ENCODE measurements at regions not wholly inside any gene's neighbourhood (a gene's known extent, or its start where the extent isn't known, plus 50 kb on each side); places are given as distances from the start of the nearest gene placed in this dataset.
"Not testable (repeated sequence)": the region's sequence is repeated elsewhere in the genome, so short reads cannot be mapped to it uniquely, and the experiment has no call there.

- peak; percentile 62 for DNase-seq
These were observed 254.4 kb upstream of the CCDC196 start for GRCh38 chr14:66231820-66232219.

DNA sequence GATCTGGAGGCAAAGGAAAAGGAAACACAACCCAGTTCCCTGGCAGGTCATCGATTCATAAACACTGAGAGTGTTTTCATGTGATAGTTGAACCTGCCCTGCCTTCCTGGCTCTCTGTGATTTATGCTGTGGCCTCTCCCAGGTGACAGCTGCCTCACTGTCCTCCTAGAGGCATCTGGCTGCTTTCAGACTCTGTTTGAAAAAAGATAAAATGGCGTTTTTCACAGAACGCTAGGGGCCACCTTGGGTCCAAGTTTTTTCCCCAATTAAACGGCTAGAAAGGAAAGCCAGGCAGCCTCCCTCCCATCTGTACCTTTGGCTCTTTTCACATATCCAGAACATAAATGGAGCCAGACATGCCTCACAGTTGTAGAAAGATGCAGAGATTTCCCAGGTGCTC lies 252.6 kb upstream of the CCDC196 start:
- DNase-seq = peak; percentile 82

DNA sequence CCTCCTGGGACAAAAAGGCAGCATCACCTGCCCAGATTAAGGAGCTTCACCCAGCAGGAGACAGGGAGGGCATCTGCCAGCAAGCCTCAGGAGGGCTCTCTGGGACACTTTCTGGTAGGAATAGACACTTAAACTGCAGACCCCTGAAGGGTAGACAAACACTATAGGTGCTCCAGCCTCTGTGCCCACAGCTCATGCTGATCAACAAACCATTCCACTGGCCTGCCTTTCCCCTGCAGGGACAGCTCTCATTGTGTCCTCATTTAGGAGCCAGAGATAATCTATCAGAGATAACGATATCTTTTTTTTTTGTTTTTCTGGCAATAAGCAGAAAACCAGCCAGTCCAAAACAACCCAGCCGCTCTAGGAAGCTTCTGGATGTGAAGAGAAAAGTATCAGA lies 251.8 kb upstream of the CCDC196 start:
- DNase-seq = peak; percentile 95

DNA sequence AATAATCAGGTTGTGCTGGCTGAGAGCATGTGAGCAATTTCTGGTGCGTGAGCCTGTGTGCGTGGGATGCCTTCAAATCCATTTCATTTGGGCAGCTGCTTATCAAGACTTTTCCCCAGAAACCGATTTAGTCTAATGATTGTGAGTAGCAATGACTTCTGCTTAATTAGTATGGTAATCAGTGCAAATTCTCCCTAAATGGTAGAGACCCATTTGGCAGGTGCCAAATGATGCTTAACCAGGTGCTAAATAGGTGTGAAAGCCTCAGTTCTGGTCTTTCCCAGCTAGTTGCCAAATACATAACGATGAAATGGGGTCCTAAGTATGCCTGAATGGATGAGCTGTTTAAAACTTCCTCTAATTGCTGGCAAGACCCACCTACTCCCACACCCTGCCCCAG lies 248.4 kb upstream of the CCDC196 start:
- no peak for DNase-seq

DNA sequence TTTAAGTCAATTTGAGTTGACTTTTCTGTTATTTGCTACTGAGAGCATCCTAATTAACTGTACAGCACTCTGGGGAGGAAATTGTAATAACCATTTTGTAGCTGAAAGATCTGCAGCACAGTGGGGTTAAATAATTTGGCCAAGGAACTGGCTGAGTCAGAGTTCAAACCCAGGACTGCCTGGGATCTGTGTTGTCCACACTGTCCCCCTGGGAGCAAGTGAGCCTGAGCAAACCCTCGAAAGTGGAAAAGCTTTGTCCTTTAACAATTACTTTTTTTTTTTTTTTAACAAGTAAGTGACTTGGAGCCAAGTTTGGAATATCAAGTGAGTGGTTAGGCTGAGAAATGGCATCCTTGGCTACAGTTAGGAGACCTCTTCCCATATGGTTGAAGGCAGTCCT lies 247.2 kb upstream of the CCDC196 start:
- DNase-seq = no peak

DNA sequence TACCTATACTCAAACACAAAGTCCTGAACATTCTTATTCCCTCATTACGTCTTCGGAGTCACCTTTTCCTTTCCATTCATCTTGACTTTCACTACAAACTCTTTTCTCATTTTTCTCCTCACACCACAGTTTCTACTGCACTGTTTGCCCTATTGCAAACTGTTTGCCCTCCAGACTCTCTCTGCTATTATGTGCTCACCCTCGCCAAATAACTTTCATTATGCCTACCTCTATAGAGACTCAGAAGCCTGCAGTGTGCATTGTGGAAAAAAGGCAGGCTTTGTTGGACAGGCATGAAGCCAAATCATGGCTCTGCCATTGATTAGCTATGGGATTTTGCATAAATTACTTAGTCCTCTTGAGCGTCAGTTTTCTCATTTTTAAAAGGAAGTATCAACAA lies 246.6 kb upstream of the CCDC196 start:
- DNase-seq = no peak

GRCh38 chr14:66240105-66240504 lies 246.1 kb upstream of the CCDC196 start:
- no peak for DNase-seq

- DNase-seq = peak; percentile 26
These were observed 244.2 kb upstream of the CCDC196 start for GRCh38 chr14:66242001-66242400.

DNA sequence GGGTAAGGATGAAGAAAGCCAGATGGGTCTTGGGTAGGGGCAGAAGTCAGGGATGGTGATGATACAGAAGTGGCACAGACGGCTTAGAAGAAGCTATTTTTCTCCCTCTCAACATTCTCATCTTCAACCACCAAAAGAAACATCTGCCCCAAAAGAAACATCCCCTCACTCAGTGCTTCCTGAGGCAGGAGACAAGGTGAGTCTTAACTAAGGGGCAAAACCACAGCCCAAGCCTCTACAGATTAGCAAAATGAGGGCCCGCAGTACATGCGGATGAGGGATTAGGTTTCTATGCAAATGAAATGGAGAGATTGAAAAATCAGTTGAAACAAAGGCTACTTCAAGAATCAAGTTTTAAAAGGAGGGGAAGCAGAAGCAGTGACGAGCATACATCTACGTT lies 241.3 kb upstream of the CCDC196 start:
- no peak for DNase-seq

DNA sequence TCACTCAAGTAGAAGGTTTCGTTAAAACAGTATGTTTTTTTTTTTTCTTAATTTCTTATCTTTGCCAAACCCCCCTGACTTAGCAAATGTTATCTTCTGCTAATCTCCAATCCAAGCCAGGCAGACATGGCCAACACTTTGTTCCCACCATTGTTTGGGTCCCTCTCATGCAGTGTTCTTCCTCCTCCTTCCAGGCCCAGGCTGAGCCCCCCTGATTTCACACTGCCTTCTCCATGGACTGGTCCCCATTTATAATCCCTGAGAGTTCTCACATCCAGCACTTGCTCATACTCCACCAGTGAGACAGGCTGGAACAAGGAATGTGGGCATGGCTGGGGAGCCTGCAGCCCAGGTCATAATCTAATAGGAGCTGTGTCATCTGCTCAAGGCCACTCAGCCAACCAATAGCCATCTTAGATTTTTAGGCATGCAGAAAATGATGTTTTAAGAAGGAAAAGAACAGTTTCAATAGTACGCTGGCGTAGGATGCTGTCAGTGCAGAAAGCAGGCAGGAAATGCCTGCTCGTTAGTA lies 238.4 kb upstream of the CCDC196 start:
- no peak for DNase-seq

GRCh38 chr14:66248256-66248655 lies 237.9 kb upstream of the CCDC196 start:
- no peak for DNase-seq

GRCh38 chr14:66249544-66249943 lies 236.6 kb upstream of the CCDC196 start:
- no peak for DNase-seq

DNA sequence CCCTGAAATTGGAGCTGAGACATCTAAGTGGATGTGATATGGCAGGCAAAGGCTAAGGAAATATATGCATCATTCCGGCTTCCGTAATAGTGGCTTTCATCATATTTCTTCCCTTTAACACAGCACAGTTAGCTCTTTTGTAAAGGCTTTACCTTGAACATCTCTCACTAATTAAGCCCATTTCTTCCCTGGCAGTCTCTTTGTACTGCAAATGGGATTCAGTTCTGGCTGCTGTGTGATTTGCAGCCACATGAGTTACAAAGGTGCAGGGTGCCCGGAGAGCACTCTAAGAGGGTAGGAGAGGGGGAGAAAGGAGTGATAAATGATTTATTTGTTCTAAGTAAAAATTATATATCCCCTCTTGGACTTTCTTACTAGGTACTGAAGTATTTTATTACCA lies 232.1 kb upstream of the CCDC196 start:
- DNase-seq = no peak

DNA sequence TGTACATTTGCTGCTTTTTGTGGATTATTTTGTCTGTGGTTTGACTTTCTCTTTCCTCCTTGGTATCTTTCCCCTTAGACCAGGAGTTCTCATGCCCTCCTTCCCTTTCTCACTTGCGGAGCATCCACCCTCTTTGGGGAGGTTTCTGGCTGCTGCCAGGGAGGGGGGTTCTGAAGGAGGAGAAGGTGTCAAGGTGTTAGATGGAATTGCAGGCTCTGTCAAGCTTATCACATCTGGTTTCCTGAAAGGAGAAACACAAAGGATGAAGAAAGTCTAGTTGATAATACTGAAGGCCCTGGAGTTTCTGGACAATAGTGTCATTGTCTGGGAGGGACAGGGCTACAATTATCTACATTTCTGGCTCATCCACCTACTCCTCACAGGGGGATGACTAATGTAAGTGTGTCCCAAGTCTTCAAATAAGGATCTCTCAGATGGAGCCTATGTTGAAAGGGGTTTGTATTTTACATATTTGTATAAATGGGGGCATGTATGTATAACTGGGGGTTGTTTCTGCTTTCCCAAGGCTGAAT lies 217.3 kb upstream of the CCDC196 start:
- DNase-seq = no peak

GRCh38 chr14:66272221-66272620 lies 213.9 kb upstream of the CCDC196 start:
- DNase-seq = no peak

DNA sequence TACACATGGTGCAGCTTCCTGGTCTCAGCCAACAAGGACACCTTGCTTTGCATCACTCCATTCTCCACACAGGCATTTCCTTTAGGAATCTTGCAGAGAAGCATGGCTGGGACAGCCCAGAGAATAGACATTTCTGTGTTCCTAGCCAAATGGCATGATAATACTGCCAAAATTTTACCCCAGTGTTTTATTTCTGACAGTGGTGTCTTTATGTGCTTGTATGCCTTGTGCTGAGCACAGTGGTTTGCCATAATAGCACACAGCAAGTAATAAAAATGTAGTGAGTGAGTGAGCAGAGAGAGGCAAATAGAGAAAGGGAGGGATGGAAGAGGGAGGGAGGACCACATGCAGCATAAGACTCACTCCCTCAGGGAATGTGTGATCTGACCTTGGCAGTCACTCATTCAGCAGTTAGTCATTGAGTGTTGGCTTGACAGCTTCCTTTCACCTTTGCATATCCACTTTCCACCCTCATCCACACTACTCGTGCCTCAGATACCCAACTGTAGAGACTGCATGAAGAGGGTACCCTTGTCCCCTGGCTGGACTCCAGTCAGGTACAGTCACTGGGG lies 212.8 kb upstream of the CCDC196 start:
- no peak for DNase-seq

- DNase-seq = not testable (repeated sequence)
These were observed 207.8 kb upstream of the CCDC196 start for GRCh38 chr14:66278418-66278817.

DNA sequence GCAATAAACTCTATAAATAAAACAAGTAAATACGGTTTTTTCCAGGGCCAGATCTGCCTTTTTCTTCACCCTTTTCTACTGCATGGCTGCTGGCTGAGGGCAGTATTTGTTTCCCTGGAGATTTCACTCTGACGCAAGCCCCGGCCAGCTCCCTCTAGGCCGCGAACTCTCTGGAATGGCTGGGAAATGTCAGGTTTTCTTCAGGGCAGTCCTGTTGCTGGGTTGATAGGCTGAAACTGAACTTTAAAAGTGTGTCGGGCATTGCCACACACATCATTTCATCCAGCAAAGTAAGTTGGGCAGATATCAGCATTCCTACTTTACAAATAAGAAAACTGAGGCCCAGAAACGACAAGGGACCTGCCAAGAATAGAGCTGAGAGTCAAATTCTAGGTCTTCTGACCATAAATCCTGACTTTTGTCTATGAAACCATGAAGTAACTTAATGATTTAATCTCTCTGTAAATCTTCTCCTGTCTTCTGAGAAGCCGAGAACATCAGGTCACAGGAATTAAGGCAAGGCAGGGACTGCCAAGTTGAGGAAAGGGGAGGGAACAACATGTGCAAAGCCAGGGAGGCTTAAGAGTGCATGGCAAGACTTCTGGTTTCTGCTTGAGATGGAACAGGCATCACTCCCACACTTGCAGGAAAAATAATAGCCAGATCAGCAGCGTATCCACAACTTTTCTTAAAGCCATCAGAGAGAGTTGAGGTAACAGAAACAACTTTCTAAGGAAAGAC lies 205.0 kb upstream of the CCDC196 start:
- DNase-seq = no peak

GRCh38 chr14:66284346-66284745 lies 201.8 kb upstream of the CCDC196 start:
- no peak for DNase-seq

GRCh38 chr14:66288511-66288910 lies 197.7 kb upstream of the CCDC196 start:
- DNase-seq = no peak

DNA sequence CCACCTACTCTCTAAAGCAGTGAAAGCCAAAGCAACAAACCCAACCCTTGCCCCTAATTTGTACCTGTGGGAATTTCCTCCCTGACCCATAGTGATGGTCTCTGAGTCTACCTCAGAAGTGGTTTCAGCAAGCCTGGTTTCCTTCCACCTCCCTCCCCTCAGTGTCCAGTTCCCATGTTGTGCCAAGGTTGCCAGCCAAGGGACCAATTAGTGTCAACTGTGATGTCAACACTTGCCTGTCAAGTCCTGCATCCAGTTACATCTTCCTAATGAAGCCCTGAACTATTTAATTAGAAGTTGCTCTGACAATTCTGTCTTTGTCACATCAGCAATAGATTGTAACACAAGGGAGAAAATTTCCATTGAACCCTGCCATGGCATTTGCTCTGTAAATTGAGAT lies 194.4 kb upstream of the CCDC196 start:
- no peak for DNase-seq

- no peak for DNase-seq
These were observed 192.6 kb upstream of the CCDC196 start for GRCh38 chr14:66293533-66294105.

DNA sequence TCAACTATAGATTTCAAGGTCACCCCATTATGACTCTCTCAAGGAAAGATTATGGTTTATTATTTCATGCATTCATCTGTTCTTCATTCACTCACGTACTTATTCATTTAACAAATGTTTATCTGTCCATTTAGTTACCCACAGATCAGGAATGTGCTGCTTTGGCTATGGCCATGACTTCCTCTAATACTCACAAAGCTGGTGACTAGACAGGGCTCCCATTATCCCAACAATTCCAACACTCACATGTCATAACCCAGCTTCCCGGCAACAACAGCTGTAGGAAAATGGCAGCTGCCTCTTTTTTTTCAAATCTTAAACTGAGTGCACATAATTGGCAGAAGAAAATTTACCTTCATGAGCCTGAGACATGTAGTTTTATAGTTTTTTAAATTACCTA lies 190.8 kb upstream of the CCDC196 start:
- no peak for DNase-seq

DNA sequence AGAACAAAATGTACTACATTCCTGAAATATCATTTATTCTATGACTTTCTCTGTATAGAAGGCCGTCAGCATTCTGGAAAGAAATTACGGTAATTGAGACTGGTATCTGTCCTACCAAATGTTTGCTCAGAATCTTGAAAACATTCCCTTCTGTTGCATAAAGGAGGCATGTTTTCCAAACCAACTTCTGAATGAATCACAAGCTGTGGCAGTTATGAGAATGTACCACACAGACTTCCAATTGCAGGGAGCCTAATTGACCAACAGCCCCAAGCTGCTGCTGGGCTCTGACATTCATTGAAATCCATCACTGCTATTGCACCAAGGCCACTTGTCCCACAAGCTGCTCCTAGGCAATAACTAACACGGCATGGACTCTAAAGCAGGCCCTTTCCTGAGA lies 185.3 kb upstream of the CCDC196 start:
- DNase-seq = no peak
